AG10803 (cell line): ENCODE measurements at regions not wholly inside any gene's neighbourhood (a gene's known extent, or its start where the extent isn't known, plus 50 kb on each side); places are given as distances from the start of the nearest gene placed in this dataset.

ENCODE experiments used
- DNase-seq: peaks from one replicate; pipeline ENCODE4 v3.0.0; 2010; ENCODE audit warnings: low read depth
- H3K4me3 ChIP-seq: 2 replicates; pipeline ENCODE4 v1.5.1; 2011; ENCODE audit warnings: mild to moderate bottlenecking, low read length, control low read depth
- TF ChIP-seq, protein P1 (sequence below): conservative IDR thresholded peaks from 2 replicates; pipeline ENCODE4 v1.5.1; 2011; ENCODE audit warnings: mild to moderate bottlenecking, low read length, control low read depth, inconsistent platforms

DNA sequence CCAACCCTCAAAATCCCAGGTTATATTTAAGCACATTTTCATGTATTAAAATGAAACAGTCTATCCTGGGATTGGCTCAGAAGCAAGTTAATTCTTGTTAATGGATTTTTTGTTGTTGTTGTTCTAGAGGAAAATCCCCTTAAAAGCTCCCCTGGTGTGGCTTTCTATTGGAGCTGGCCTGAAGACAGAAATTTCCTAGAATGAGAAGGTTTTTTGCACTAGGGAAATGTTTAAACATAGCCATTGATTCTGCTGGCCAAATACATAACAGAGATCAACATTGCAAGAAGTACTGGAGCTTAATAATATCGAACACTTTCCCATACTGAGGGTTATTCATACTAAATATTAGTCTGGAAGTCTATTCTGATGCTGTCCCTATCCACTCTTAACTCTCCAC lies 148.8 kb upstream of the PCDH18 start:
- no peak for DNase-seq
- TF ChIP-seq, protein P1, sequence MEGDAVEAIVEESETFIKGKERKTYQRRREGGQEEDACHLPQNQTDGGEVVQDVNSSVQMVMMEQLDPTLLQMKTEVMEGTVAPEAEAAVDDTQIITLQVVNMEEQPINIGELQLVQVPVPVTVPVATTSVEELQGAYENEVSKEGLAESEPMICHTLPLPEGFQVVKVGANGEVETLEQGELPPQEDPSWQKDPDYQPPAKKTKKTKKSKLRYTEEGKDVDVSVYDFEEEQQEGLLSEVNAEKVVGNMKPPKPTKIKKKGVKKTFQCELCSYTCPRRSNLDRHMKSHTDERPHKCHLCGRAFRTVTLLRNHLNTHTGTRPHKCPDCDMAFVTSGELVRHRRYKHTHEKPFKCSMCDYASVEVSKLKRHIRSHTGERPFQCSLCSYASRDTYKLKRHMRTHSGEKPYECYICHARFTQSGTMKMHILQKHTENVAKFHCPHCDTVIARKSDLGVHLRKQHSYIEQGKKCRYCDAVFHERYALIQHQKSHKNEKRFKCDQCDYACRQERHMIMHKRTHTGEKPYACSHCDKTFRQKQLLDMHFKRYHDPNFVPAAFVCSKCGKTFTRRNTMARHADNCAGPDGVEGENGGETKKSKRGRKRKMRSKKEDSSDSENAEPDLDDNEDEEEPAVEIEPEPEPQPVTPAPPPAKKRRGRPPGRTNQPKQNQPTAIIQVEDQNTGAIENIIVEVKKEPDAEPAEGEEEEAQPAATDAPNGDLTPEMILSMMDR: no peak
- no peak overlapping the region for H3K4me3 ChIP-seq

DNA sequence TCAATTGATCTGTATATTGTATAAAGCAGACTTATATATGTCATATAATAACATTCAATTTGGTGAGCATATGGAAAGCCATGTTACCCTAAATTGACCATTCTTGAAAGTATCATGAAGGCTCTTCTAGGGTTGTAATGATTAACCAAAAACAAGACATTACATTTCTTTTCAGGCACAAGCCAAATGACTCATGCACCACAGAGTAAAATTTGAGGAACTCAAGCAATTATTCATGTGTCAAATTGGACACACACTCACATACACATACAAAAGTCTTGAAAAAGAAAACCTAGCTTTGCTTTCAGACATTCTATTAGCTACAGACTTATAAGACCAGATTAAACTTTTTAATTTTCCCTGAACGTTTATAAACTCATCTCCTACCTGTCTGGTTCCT lies 146.5 kb upstream of the PCDH18 start:
- TF ChIP-seq, protein P1: no peak
- peak; percentile 71 for DNase-seq
- H3K4me3 ChIP-seq: no peak overlapping the region

DNA sequence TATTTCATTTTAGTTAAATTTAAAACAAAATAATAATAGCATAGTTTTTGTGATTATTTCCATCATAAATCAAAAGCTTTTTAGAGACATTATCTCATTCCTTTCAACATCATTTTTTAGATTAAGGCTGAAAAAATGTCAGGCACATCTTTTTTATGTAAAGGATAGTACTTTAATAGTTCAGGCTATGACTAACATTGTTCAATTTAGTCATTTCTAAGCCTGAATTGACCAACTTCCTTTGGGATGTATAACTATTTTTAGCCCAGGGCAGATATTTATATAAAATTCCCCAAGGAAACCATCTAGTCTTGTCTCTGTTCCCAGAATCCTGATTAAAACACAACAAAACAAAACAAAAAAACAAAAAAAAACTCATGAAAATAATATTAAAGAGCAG lies 145.6 kb upstream of the PCDH18 start:
- DNase-seq: peak; percentile 81
- no peak overlapping the region for H3K4me3 ChIP-seq
- TF ChIP-seq, protein P1: no peak

DNA sequence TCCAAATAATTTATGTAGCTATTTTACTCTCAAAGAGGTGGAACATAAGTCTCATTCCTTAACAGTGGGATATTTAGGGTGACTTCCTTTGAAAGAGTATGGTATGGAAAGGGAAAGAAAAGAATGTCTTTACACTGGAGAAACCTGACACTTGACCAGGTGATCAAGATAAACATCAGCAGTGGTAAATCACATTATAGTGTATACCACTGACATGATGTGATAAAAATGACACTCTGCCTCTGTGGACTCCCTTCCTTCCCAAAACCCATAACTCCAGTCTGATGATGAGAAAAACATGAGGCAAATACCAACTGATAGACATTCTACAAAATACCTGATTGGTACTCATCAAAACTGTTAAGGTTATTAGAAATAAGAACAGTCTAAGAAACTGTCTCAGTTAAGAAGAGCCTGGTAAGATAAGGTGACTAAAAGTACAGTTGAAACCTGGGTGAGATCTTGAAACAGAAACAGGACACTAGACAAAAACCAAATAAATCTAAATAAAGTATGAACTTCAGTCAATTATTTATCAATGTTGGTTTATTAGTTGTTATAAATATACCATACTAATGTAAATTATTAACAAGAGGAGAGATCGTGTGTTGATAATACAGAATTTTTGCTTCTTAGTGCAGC lies 144.2 kb upstream of the PCDH18 start:
- no peak for DNase-seq
- TF ChIP-seq, protein P1: no peak
- H3K4me3 ChIP-seq: no peak overlapping the region

DNA sequence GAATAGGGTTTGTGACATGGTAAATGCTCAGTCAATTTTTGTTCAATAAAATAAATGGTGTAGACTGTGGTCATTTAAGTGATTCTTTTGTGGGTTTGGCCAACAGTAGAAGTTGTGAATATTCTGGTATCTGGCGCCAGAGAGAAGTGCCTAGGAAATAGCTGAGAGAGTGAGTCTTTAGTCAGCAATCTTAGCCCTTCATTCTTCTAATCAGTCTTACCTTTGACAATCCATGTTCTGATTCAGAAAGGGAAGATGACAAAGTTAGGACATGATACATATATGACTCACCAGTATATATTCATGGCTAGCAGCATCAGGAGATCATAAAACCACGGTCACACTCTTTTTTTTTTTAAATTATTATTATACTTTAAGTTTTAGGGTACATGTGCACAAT lies 141.8 kb upstream of the PCDH18 start:
- no peak overlapping the region for H3K4me3 ChIP-seq
- peak; percentile 63 for DNase-seq
- TF ChIP-seq, protein P1: no peak

DNA sequence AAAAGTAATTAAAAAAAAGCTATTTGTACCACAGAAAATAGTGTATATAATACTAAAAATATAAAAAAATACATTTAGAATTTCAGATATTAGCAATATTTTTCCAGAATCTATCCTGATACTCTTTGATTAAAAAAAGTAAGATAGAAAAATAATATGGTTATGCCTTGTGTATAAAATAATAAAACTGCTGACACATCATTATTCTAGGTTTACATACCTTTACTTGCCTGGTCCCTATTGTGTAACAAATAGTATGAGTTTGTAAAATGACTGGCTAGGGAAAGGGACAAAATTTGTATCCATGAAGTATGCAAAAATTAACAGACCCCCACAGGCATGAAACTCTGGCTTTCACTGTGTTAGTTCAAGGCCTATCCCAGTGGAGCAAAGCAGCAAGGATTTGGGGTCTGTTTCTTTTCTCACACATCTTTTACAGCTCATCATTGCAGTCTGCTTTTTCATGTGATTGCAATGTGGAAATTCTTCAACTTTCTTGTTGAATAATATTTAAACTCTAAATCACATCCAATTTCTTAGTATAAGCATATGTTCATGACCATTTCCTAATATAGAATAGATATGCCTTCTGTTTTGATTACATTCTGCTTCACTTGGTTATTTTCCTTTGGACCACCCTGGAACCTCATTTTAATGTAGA lies 136.7 kb upstream of the PCDH18 start:
- no peak overlapping the region for H3K4me3 ChIP-seq
- DNase-seq: no peak
- TF ChIP-seq, protein P1: no peak

GRCh38 chr4:137664416-137664815 lies 132.1 kb upstream of the PCDH18 start:
- peak overlapping the region; percentile 9; the same call in 1 of the 2 replicates for H3K4me3 ChIP-seq
- DNase-seq: peak; percentile 87
- TF ChIP-seq, protein P1: no peak
